Epithelial cell of esophagus (primary cell): ENCODE measurements at regions not wholly inside any gene's neighbourhood (a gene's known extent, or its start where the extent isn't known, plus 50 kb on each side); places are given as distances from the start of the nearest gene placed in this dataset.

Experiments used
- DNase-seq: peaks from one replicate; pipeline ENCODE4 v3.0.0; 2010; ENCODE audit warnings: low read depth
- H3K4me3 ChIP-seq: 2 replicates; pipeline ENCODE4 v1.5.1; 2011; ENCODE audit warnings: mild to moderate bottlenecking, low read length, control low read depth
- TF ChIP-seq, protein P1 (sequence below): IDR thresholded peaks from 2 replicates; pipeline ENCODE4 v1.5.1; 2011; ENCODE audit warnings: low read depth, mild to moderate bottlenecking, low read length, control low read depth, inconsistent platforms; ENCODE audit not compliant: insufficient read depth; ENCODE audit errors: missing control alignments

DNA sequence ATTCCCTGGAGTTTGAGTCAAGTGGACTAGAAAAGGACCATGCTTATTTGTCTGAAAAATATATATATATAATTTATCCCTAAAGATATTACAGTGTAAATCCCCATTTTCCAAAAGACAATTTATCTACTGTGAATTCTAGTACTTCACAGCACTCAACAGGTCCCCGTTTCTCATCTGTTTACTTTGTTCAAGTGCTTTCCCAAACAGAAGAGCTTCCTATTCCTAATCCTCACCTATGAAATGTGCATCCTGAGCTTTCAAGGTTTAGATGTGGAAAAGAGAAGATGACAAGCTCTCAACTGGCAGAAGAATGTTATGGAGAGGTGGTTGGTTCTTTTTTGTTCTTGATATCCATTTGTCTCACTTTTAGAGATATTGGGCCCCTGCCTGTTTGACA lies 401.6 kb upstream of the ZNF608 start:
- no peak for DNase-seq
- H3K4me3 ChIP-seq = no peak overlapping the region
- TF ChIP-seq, protein P1, sequence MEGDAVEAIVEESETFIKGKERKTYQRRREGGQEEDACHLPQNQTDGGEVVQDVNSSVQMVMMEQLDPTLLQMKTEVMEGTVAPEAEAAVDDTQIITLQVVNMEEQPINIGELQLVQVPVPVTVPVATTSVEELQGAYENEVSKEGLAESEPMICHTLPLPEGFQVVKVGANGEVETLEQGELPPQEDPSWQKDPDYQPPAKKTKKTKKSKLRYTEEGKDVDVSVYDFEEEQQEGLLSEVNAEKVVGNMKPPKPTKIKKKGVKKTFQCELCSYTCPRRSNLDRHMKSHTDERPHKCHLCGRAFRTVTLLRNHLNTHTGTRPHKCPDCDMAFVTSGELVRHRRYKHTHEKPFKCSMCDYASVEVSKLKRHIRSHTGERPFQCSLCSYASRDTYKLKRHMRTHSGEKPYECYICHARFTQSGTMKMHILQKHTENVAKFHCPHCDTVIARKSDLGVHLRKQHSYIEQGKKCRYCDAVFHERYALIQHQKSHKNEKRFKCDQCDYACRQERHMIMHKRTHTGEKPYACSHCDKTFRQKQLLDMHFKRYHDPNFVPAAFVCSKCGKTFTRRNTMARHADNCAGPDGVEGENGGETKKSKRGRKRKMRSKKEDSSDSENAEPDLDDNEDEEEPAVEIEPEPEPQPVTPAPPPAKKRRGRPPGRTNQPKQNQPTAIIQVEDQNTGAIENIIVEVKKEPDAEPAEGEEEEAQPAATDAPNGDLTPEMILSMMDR = no peak

DNA sequence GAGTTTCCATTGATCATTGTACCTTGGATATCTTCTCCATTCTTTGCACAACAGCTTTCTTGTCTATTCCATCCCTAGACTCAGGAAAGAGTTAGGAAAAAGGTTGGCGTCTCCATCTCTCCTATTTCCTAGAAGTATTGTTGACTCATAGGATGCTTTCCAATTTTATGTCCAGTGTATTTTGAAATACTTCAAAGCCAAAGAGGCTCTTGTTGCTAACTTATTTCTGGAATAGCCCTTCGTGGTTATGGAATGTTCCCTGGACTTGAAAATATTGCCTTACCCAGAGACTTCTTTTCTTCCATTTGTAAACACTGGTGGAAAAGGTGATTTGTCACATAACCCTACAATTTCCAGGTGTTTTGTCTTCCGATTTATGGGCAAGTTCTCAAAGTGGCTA lies 402.3 kb upstream of the ZNF608 start:
- no peak overlapping the region for H3K4me3 ChIP-seq
- no peak for DNase-seq
- TF ChIP-seq, protein P1 = no peak

DNA sequence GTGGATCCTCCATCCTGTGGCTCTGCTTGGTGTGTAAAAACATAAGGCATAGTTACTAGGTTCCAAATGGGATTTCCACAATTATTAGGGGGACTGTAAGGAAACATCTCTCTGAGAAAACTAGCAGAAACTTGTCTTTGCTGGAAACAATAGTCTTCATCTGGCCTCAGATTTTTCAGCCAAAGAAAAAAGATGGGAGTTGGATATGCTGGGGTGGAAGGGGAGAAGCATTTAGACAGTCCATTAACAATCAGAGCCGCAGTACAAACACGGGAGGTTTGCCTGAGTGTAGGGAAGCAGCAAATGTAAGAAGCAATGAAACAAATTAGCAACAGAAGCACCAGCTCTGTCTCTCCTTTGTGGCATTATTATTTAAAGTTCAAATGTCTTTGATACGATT lies 402.7 kb upstream of the ZNF608 start:
- H3K4me3 ChIP-seq = no peak overlapping the region
- TF ChIP-seq, protein P1 = no peak

DNA sequence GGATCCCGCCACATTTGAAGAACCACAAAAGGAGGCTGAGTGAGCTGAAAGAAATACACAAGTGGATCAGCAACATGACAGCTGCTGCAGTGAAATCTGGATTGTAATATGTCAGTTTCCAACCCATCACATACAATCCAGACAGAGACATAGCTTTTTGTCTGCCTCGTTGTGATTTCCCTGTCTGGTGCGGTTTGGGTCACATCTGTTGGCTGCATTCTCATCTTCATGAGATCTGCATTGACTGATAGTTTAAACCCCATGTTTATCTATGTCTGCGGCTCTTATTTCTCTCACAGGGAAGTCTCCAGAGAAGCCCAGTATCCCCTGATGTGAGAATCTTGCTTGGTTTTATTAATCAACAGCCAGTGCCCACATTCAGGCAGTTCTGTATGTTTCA lies 403.1 kb upstream of the ZNF608 start:
- no peak overlapping the region for H3K4me3 ChIP-seq
- no peak for DNase-seq
- TF ChIP-seq, protein P1 = no peak

More for the DNA sequence above, 402.7 kb upstream of the ZNF608 start:
- no peak for DNase-seq

DNA sequence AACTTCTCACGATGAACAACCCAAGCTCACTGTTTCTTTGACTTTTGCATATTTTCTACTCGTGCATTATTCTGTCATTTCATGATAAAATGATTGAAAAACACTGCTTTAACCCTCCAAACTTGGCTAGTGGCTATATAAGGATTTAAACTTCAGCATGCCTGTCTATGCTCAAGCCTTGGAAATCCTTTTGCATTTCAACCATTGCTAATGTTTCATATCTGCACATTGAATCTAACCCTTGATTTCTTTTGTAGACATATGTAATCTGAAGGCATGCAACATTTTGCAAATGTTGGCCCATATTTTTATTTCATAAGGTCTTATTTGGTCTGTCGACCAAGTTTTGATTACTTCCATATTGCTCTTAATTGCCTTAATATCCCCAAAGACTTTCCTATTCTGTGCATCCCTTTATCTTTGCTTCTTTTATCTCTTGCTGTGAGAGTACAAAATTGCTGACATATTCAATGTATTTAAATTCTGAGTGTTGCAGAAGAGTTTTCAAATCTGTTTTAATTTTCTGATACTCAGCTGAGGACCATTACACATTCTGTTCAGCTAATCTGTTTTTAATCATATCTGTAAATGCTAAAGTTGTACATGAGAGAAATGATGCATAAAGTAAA lies 403.7 kb upstream of the ZNF608 start:
- no peak overlapping the region for H3K4me3 ChIP-seq
- no peak for DNase-seq
- TF ChIP-seq, protein P1 = no peak

DNA sequence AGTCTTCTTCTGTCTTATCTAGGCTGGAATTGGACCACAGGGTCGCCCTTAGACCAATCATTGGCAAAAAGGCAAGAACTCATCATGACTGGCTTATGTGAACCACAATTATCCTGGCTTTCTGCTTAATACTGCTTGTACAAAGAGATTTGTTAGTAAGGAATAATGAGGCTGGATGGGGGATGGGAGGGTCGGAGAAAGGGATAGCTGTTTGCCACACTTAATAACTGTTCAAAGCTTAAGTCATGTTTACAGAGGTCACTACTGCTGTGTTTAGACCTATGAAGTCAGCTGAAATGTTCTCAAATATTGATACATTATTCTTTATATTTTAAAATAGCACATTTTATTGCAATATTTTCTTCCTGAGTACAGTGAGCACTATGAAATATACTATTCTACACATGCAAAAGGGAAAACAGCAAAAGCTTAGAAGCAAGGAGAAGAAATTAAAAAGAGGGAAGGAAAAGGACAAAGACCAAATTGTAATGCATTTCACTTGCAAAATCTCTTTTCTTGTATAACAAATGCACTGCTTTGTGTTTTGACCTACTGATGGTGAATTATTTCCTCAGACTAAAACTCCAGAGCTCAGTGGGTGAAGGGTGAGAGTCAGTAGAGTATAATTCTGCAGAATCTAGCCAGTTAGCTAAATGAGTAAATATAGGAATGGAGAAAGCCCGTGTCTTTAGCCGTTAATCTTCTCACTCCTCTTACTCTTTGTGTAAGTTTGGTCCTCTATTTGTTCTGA lies 404.9 kb upstream of the ZNF608 start:
- no peak overlapping the region for H3K4me3 ChIP-seq
- TF ChIP-seq, protein P1 = no peak
- DNase-seq = no peak
